C4-2B (cell line): ENCODE measurements at regions not wholly inside any gene's neighbourhood (a gene's known extent, or its start where the extent isn't known, plus 50 kb on each side); places are given as distances from the start of the nearest gene placed in this dataset.

Experiments
- ZFX ChIP-seq: fragments of 450-650 bp; IDR thresholded peaks from 2 replicates; pipeline ENCODE4 v1.6.1; 2017
- TF ChIP-seq, protein P1 (sequence below): fragments of 450-650 bp; conservative IDR thresholded peaks from 2 replicates; pipeline ENCODE4 v1.5.1; 2017; ENCODE audit warnings: mild to moderate bottlenecking

DNA sequence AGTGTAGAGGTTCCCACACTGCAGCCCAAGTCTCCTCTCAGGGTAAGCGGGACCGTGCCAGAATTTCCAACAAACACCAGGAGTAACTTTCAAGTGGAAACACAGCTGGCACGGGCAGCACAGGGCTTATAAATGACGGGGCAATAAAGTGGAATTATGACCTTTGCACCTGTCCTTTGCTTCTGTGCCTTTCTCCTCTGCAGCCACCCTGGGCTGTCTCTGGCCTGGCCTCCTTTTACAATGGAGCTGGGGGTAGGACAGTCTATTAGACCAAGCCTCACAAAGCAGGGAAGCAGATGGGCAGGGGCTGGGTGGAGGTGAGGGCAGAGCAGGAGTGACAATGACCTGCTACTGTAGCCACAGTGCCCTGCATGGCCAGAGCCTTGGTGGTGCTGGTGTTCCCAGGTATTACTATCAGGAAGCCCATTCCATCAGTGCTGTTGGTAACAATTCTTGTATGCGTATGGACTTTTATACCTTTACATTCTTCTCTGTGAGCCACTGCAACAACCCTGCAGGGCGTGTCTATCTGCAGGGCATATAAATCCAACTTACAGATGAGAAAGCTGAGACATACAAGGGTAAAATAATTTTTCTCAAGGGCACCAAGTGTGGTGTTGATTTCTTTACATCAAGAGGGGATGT is 387.8 kb downstream of the CTTN start:
- TF ChIP-seq, protein P1, sequence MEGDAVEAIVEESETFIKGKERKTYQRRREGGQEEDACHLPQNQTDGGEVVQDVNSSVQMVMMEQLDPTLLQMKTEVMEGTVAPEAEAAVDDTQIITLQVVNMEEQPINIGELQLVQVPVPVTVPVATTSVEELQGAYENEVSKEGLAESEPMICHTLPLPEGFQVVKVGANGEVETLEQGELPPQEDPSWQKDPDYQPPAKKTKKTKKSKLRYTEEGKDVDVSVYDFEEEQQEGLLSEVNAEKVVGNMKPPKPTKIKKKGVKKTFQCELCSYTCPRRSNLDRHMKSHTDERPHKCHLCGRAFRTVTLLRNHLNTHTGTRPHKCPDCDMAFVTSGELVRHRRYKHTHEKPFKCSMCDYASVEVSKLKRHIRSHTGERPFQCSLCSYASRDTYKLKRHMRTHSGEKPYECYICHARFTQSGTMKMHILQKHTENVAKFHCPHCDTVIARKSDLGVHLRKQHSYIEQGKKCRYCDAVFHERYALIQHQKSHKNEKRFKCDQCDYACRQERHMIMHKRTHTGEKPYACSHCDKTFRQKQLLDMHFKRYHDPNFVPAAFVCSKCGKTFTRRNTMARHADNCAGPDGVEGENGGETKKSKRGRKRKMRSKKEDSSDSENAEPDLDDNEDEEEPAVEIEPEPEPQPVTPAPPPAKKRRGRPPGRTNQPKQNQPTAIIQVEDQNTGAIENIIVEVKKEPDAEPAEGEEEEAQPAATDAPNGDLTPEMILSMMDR = no peak
- no peak for TF ChIP-seq ZFX
